ENCODE measurements at regions not wholly inside any gene's neighbourhood (a gene's known extent, or its start where the extent isn't known, plus 50 kb on each side); places are given as distances from the start of the nearest gene placed in this dataset.

- DNase-seq (ENCODE audit: low read depth in 3 of 3, low spot score in 2 of 3): no peak
Measured at GRCh38 chr13:84998681-84999080, 800.5 kb downstream of the SLITRK6 start.

- DNase-seq (ENCODE audit: low read depth in 3 of 3, low spot score in 2 of 3): no peak
Measured at GRCh38 chr13:84997858-84998257, 801.4 kb downstream of the SLITRK6 start.

GRCh38 chr13:84994582-84994981 lies 804.6 kb downstream of the SLITRK6 start:
- DNase-seq (ENCODE audit: low read depth in 3 of 3, low spot score in 2 of 3): no peak

GRCh38 chr13:84985860-84986259 lies 813.4 kb downstream of the SLITRK6 start:
- DNase-seq (ENCODE audit: low read depth in 3 of 3, low spot score in 2 of 3): no peak

GRCh38 chr13:84983321-84983720 lies 815.9 kb downstream of the SLITRK6 start:
- DNase-seq (ENCODE audit: low read depth in 3 of 3, low spot score in 2 of 3): no peak

- DNase-seq (ENCODE audit: low read depth in 3 of 3, low spot score in 2 of 3): no peak
Measured at GRCh38 chr13:84980571-84980970, 818.6 kb downstream of the SLITRK6 start.

- peak; percentile 19 to 21 (median 20) for DNase-seq (ENCODE audit: low read depth in 3 of 3, low spot score in 2 of 3)
Measured at GRCh38 chr13:84978851-84979250, 820.4 kb downstream of the SLITRK6 start.

- DNase-seq (ENCODE audit: low read depth in 3 of 3, low spot score in 2 of 3): no peak
Measured at GRCh38 chr13:84973661-84974060, 825.6 kb downstream of the SLITRK6 start.

- DNase-seq (ENCODE audit: low read depth in 3 of 3, low spot score in 2 of 3): no peak
Measured at GRCh38 chr13:84972907-84973306, 826.3 kb downstream of the SLITRK6 start.

- no peak for DNase-seq (ENCODE audit: low read depth in 3 of 3, low spot score in 2 of 3)
Measured at GRCh38 chr13:84962849-84963248, 836.4 kb downstream of the SLITRK6 start.

- DNase-seq (ENCODE audit: low read depth in 3 of 3, low spot score in 2 of 3): no peak
Measured at GRCh38 chr13:84962141-84962750, 837.0 kb downstream of the SLITRK6 start.

- no peak for DNase-seq (ENCODE audit: low read depth in 3 of 3, low spot score in 2 of 3)
Measured at GRCh38 chr13:84961023-84961422, 838.2 kb downstream of the SLITRK6 start.

GRCh38 chr13:84959818-84960217 lies 839.4 kb downstream of the SLITRK6 start:
- DNase-seq (ENCODE audit: low read depth in 3 of 3, low spot score in 2 of 3): no peak

GRCh38 chr13:84954636-84955035 lies 844.6 kb downstream of the SLITRK6 start:
- no peak for DNase-seq (ENCODE audit: low read depth in 3 of 3, low spot score in 2 of 3)

GRCh38 chr13:84951128-84951527 lies 848.1 kb downstream of the SLITRK6 start:
- no peak for DNase-seq (ENCODE audit: low read depth in 3 of 3, low spot score in 2 of 3)

- no peak for DNase-seq (ENCODE audit: low read depth in 3 of 3, low spot score in 2 of 3)
Measured at GRCh38 chr13:84946192-84946591, 853.0 kb downstream of the SLITRK6 start.

GRCh38 chr13:84940798-84941197 lies 858.4 kb downstream of the SLITRK6 start:
- DNase-seq (ENCODE audit: low read depth in 3 of 3, low spot score in 2 of 3): no peak

GRCh38 chr13:84940167-84940566 lies 859.1 kb downstream of the SLITRK6 start:
- DNase-seq (ENCODE audit: low read depth in 3 of 3, low spot score in 2 of 3): no peak

- no peak for DNase-seq (ENCODE audit: low read depth in 3 of 3, low spot score in 2 of 3)
Measured at GRCh38 chr13:84934911-84935310, 864.3 kb downstream of the SLITRK6 start.

GRCh38 chr13:84933797-84934196 lies 865.4 kb downstream of the SLITRK6 start:
- DNase-seq (ENCODE audit: low read depth in 3 of 3, low spot score in 2 of 3): no peak

GRCh38 chr13:84931264-84931663 lies 868.0 kb downstream of the SLITRK6 start:
- no peak for DNase-seq (ENCODE audit: low read depth in 3 of 3, low spot score in 2 of 3)

- DNase-seq (ENCODE audit: low read depth in 3 of 3, low spot score in 2 of 3): no peak
Measured at GRCh38 chr13:84927442-84928169, 871.6 kb downstream of the SLITRK6 start.
